ENCODE measurements at regions not wholly inside any gene's neighbourhood (a gene's known extent, or its start where the extent isn't known, plus 50 kb on each side); places are given as distances from the start of the nearest gene placed in this dataset.

DNA sequence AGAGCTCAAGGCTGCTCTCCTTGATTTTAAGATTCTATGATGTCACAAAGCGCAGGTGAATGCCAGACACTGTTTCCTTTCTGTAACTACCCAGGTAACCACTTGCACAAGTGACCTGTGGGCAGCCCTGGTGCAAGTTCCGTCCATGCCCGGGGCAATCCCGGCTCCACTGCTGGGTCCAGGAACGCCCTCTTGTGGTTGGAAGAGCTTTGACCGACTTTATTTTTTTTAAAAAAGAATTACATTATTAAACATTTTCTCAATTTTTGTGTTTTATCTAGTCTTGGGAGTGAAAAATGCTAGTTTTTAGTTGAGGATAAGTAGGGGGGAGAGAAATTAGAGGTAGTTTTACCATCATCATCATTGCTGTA lies 695.2 kb downstream of the QKI start (continued):
- TF ChIP-seq CREB5 (CRISPR knock-in tag; IDR thresholded peaks at IDR 0.05; ENCODE audit: low read depth) (no peak), ZNF8 (CRISPR knock-in tag; IDR thresholded peaks at IDR 0.05) (no peak), TCF4 (CRISPR knock-in tag; IDR thresholded peaks at IDR 0.05; ENCODE audit: borderline replicate concordance) (no peak), TOX (CRISPR knock-in tag; IDR thresholded peaks at IDR 0.05; ENCODE audit: borderline replicate concordance) (no peak)

DNA sequence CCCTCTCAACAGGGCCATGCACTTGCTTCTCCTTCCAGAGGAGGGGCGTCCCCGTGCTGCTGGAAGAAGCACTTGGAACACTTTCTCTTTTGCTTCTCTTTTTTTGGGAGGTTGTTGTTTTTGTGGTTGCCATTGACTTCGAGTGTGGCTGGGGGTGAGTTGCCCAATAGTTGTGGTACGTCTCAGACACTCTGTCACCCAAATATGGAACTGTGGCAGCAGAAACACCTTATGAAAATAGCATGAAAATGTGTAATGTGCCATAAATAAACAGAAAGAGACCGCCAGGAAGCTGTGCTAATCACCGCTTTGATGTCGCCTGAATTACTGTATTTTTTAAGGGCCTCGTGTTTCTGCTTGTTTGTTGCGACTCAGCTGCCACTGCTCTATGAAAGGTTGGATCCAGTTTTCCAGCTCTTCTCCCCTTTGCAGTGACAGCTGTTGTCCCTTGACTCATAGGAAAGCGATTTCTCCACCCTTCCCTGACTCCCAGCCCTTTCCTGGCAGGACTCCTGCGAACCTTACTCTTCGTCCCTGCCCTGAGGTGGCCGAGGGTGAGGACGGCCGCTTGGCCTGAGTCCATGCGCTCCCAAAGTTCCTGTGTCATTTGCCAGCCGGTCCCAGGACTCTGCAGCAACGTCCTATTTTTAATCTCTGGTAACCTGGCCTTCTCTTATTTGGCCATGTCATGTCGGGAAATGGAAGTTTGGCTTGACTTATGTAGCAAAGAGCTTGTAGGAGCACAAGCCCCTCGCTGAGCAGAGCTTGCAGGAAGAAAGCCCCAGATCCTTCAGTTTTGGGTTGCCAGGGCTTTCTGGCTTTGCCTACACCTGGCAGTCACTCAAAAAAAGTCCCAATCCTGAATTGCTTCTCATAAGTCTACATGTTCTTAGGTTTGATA lies 694.6 kb downstream of the QKI start:
- no peak for ATAC-seq
- no peak for TF ChIP-seq CSRNP3 (CRISPR knock-in tag; IDR thresholded peaks at IDR 0.05)
- TF ChIP-seq PPARA (CRISPR knock-in tag; IDR thresholded peaks at IDR 0.05; ENCODE audit: borderline replicate concordance): no peak
- TF ChIP-seq, protein P1, sequence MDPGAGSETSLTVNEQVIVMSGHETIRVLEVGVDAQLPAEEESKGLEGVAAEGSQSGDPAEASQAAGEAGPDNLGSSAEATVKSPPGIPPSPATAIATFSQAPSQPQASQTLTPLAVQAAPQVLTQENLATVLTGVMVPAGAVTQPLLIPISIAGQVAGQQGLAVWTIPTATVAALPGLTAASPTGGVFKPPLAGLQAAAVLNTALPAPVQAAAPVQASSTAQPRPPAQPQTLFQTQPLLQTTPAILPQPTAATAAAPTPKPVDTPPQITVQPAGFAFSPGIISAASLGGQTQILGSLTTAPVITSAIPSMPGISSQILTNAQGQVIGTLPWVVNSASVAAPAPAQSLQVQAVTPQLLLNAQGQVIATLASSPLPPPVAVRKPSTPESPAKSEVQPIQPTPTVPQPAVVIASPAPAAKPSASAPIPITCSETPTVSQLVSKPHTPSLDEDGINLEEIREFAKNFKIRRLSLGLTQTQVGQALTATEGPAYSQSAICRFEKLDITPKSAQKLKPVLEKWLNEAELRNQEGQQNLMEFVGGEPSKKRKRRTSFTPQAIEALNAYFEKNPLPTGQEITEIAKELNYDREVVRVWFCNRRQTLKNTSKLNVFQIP (CRISPR knock-in tag; IDR thresholded peaks at IDR 0.05; ENCODE audit: borderline replicate concordance, low read depth): no peak
- TF ChIP-seq ZNF565 (CRISPR knock-in tag; conservative IDR thresholded peaks at IDR 0.05; ENCODE audit: low read depth): no peak
- TF ChIP-seq ZC3H10 (CRISPR knock-in tag; IDR thresholded peaks at IDR 0.05): no peak
- no peak for TF ChIP-seq ZNF70 (CRISPR knock-in tag; IDR thresholded peaks at IDR 0.05)
- TF ChIP-seq GLIS3 (CRISPR knock-in tag; IDR thresholded peaks at IDR 0.05): no peak
- TF ChIP-seq RARB (CRISPR knock-in tag; IDR thresholded peaks at IDR 0.05): no peak
- TF ChIP-seq CREB5 (CRISPR knock-in tag; IDR thresholded peaks at IDR 0.05; ENCODE audit: low read depth): no peak
- no peak for TF ChIP-seq OSR1 (CRISPR knock-in tag; IDR thresholded peaks at IDR 0.05)
- TF ChIP-seq, protein P2, sequence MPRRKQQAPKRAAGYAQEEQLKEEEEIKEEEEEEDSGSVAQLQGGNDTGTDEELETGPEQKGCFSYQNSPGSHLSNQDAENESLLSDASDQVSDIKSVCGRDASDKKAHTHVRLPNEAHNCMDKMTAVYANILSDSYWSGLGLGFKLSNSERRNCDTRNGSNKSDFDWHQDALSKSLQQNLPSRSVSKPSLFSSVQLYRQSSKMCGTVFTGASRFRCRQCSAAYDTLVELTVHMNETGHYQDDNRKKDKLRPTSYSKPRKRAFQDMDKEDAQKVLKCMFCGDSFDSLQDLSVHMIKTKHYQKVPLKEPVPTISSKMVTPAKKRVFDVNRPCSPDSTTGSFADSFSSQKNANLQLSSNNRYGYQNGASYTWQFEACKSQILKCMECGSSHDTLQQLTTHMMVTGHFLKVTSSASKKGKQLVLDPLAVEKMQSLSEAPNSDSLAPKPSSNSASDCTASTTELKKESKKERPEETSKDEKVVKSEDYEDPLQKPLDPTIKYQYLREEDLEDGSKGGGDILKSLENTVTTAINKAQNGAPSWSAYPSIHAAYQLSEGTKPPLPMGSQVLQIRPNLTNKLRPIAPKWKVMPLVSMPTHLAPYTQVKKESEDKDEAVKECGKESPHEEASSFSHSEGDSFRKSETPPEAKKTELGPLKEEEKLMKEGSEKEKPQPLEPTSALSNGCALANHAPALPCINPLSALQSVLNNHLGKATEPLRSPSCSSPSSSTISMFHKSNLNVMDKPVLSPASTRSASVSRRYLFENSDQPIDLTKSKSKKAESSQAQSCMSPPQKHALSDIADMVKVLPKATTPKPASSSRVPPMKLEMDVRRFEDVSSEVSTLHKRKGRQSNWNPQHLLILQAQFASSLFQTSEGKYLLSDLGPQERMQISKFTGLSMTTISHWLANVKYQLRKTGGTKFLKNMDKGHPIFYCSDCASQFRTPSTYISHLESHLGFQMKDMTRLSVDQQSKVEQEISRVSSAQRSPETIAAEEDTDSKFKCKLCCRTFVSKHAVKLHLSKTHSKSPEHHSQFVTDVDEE (CRISPR knock-in tag; IDR thresholded peaks at IDR 0.05): no peak
- no peak for TF ChIP-seq TCF4 (CRISPR knock-in tag; IDR thresholded peaks at IDR 0.05; ENCODE audit: borderline replicate concordance)

DNA sequence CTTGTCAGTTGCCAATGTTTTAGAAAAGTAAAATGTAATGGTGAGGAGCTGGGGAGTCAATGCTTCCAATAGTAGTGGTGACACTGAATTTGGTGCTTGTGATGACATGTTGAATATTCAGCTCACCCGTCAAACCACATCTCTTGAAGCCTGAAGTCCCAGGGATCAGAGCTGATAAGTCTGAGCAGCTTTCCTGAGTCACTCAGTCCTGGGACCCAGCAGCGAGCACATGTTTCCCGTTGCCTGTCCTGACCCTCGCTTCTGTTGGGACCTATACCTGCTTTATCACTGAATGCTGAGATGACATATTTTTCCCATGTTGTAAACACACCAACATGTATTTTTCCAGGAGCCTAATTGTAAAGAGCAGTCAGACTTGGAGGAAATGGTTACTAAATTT lies 693.6 kb downstream of the QKI start:
- TF ChIP-seq ZNF565 (CRISPR knock-in tag; conservative IDR thresholded peaks at IDR 0.05; ENCODE audit: low read depth) (no peak), CSRNP3 (CRISPR knock-in tag; IDR thresholded peaks at IDR 0.05) (no peak), ESRRG (CRISPR knock-in tag; IDR thresholded peaks at IDR 0.05) (no peak), ZC3H10 (CRISPR knock-in tag; IDR thresholded peaks at IDR 0.05) (no peak), TOX (CRISPR knock-in tag; IDR thresholded peaks at IDR 0.05; ENCODE audit: borderline replicate concordance) (no peak), OSR1 (CRISPR knock-in tag; IDR thresholded peaks at IDR 0.05) (no peak), ZFP30 (CRISPR knock-in tag; IDR thresholded peaks at IDR 0.05) (no peak), SNAI2 (CRISPR knock-in tag; IDR thresholded peaks at IDR 0.05) (no peak), RARB (CRISPR knock-in tag; IDR thresholded peaks at IDR 0.05) (no peak)
- ATAC-seq: no peak

Data from SK-N-SH treated with all-trans-retinoic acid at 6 μM for 48 hours (cell line).